ENCODE measurements at regions not wholly inside any gene's neighbourhood (a gene's known extent, or its start where the extent isn't known, plus 50 kb on each side); places are given as distances from the start of the nearest gene placed in this dataset.
"Not testable (repeated sequence)": the region's sequence is repeated elsewhere in the genome, so short reads cannot be mapped to it uniquely, and the experiment has no call there.

DNA sequence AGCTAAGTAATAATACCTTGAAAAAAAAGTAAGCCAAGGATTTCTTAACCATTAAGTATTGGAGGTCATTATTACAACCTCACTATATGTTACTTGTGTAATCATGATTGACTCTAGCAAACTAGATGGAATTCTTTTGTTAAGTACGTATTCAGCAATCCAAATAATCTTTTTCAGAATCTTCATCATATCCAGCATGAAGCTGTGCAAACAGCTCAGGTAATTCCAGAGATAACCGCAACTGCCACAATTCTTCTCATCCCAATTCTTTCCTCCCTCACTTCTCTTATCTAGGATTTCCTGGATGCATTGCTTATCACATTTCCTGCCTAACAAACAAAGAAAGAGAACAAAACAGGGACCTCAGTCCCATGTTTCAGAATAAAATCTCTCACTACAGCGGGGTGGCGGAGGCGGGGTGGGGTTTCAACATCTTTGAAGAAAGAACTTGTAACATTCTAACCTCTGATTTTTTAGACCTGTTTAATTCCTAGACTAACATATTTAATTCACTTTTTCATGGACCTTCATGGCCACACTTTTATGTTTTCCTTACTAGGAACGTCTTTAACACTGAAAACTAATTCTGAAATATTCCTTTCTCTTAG, 156.5 kb downstream of the POM121L12 start:
- Mint-ChIP-seq H3K36me3 (ENCODE audit: low read depth) (no peaks in the 10 kb centered on the region), H3K27ac (no peak overlapping the region), H3K27me3 (ENCODE audit: low read depth) (no peaks in the 10 kb centered on the region), H3K4me1 (ENCODE audit: low read depth) (no peaks in the 10 kb centered on the region), H3K9me3 (peaks cover 42% of the 10 kb centered on the region), H3K4me3 (no peak overlapping the region)
- DNase-seq (ENCODE audit: low spot score), result no peak

DNA sequence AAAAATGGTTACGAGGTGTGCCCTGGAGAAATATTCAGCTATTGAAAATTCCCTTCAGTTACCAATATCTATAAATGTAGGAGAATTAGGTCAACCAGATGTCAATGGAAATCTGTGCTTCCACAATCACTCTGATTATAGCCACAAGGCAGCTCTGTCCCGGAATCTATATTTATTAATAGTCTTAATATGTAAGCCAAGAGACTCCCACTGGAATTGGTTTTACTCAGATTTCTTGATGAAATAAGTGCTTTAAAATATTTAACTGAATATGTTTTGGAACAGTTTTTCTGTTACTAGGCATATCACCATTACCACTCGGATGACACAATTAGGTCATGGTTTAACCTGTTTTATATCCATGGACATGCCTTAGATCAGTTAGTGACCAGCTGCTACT, 169.6 kb downstream of the POM121L12 start:
- no peaks in the 10 kb centered on the region for H3K4me1 Mint-ChIP-seq (ENCODE audit: low read depth)
- H3K9me3 Mint-ChIP-seq, result peaks cover 39% of the 10 kb centered on the region
- H3K4me3 Mint-ChIP-seq, result no peak overlapping the region
- no peak overlapping the region for H3K27ac Mint-ChIP-seq
- no peak for DNase-seq (ENCODE audit: low spot score)
- H3K36me3 Mint-ChIP-seq (ENCODE audit: low read depth), result no peaks in the 10 kb centered on the region
- H3K27me3 Mint-ChIP-seq (ENCODE audit: low read depth), result no peaks in the 10 kb centered on the region

DNA sequence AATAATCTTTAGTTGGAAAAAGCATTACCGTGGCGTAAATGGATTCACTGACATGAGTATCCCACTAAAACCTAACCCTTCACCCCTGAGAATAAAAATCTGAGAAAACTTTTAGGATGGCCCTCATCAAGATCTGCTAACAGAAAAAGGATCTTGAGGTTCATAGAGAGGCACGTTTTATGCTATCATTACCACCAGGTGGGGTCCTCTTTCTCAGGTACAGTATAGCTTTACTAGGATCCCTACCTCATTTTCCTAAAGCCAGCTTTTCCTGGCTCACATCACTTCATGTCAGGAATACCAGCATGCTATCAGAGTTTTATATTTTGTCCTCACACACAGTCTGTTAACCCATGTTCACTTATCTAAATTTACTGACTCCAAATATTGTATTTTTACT, 173.7 kb downstream of the POM121L12 start:
- no peak for DNase-seq (ENCODE audit: low spot score)
- H3K27ac Mint-ChIP-seq, result no peak overlapping the region
- H3K4me1 Mint-ChIP-seq (ENCODE audit: low read depth), result no peaks in the 10 kb centered on the region
- peaks cover 42% of the 10 kb centered on the region for H3K9me3 Mint-ChIP-seq
- no peaks in the 10 kb centered on the region for H3K27me3 Mint-ChIP-seq (ENCODE audit: low read depth)
- no peak overlapping the region for H3K4me3 Mint-ChIP-seq
- H3K36me3 Mint-ChIP-seq (ENCODE audit: low read depth), result no peaks in the 10 kb centered on the region

DNA sequence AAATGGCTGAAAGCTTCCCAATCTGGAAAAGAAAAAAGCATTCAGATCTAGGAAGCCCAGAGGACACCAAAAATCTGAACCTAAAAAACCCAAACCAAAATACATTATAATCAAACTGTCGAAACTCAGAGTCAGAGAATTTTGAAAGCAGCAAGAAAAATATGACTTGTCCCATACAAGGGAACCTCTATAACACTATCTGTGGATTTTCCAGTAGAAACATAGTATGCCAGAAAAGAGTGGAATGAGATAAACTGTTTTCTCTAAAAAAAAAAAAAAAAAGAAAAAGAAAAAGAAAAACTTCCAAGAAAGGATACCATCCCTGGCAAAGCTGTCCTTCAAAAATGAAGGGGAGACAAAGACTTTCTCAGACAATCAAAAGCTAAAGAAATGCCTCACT, 179.0 kb downstream of the POM121L12 start:
- Mint-ChIP-seq H3K4me3 (no peak overlapping the region), H3K36me3 (ENCODE audit: low read depth) (no peaks in the 10 kb centered on the region), H3K9me3 (peaks cover 51% of the 10 kb centered on the region), H3K4me1 (ENCODE audit: low read depth) (no peaks in the 10 kb centered on the region), H3K27ac (no peak overlapping the region), H3K27me3 (ENCODE audit: low read depth) (no peaks in the 10 kb centered on the region)
- no peak for DNase-seq (ENCODE audit: low spot score)

DNA sequence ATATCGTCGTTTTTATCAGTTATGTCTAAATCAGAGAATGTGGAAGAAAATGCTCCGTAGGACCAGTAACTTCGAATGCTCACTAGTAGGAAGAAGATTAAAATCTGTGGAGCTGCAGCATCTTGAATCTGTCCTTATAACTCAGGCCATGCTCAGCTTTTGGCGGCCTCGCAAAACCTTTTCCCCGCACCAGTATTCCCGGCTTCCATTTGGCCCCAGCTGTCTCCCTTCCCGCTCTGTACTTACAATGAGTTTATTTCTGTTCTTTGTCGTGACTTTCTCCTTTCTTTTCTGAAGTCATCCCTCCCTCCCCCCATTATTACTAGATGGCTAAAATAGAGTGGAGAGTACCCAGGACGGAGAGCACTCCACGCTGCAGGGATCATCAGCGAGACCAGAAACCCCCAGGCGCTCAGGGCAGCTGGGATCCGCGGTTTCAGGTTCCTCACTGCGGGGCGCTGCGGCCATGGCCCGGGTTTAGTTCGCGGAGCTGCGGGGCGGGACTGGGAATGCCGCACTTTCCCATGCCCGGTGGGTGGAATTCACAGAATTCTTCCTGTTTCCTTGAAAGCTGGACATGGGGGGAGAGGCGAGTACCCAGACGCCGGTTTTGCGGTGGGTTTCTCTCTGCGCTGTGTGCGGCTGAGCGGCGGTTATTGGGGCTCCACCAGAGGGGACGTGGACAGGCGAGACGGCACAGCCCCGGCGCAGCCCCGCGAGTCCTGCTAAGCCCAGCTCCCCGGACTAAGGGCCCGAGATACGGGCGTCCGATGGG, 183.5 kb downstream of the POM121L12 start:
- H3K27ac Mint-ChIP-seq, result no peak overlapping the region
- peaks cover 43% of the 10 kb centered on the region for H3K9me3 Mint-ChIP-seq
- H3K27me3 Mint-ChIP-seq (ENCODE audit: low read depth), result no peaks in the 10 kb centered on the region
- no peaks in the 10 kb centered on the region for H3K4me1 Mint-ChIP-seq (ENCODE audit: low read depth)
- H3K36me3 Mint-ChIP-seq (ENCODE audit: low read depth), result no peaks in the 10 kb centered on the region
- DNase-seq (ENCODE audit: low spot score), result no peak
- no peak overlapping the region for H3K4me3 Mint-ChIP-seq

DNA sequence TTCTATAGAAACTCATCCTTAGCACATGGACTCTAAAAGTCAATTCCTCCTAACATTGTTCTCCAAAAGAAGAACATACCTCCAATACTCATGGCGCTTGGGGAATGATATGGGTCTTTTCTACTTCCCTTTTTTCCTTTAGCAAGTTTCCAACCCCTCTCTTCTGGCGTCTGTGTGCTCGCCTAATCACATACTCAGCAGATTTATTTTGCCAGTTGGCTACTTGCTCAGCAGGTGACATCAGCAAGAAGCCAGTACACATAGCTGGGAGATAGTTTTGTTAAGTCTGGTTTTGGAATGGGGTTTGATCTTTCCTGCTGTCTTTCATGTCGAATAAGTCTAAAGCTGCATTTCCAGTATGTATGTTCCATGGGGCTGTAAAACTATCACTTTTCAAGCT, 193.8 kb downstream of the POM121L12 start:
- Mint-ChIP-seq H3K4me3 (no peak overlapping the region), H3K9me3 (peaks cover 23% of the 10 kb centered on the region)

GRCh38 chr7:53237344-53237913, 202.0 kb downstream of the POM121L12 start:
- no peaks in the 10 kb centered on the region for H3K4me1 Mint-ChIP-seq (ENCODE audit: low read depth)
- no peaks in the 10 kb centered on the region for H3K36me3 Mint-ChIP-seq (ENCODE audit: low read depth)
- H3K4me3 Mint-ChIP-seq, result no peak overlapping the region
- H3K27me3 Mint-ChIP-seq (ENCODE audit: low read depth), result no peaks in the 10 kb centered on the region
- peaks cover 39% of the 10 kb centered on the region for H3K9me3 Mint-ChIP-seq
- DNase-seq (ENCODE audit: low spot score), result no peak
- no peak overlapping the region for H3K27ac Mint-ChIP-seq

More for the DNA sequence above, 193.8 kb downstream of the POM121L12 start:
- DNase-seq (ENCODE audit: low spot score), result no peak
- no peaks in the 10 kb centered on the region for H3K4me1 Mint-ChIP-seq (ENCODE audit: low read depth)
- no peaks in the 10 kb centered on the region for H3K36me3 Mint-ChIP-seq (ENCODE audit: low read depth)
- no peak overlapping the region for H3K27ac Mint-ChIP-seq
- H3K27me3 Mint-ChIP-seq (ENCODE audit: low read depth), result no peaks in the 10 kb centered on the region

DNA sequence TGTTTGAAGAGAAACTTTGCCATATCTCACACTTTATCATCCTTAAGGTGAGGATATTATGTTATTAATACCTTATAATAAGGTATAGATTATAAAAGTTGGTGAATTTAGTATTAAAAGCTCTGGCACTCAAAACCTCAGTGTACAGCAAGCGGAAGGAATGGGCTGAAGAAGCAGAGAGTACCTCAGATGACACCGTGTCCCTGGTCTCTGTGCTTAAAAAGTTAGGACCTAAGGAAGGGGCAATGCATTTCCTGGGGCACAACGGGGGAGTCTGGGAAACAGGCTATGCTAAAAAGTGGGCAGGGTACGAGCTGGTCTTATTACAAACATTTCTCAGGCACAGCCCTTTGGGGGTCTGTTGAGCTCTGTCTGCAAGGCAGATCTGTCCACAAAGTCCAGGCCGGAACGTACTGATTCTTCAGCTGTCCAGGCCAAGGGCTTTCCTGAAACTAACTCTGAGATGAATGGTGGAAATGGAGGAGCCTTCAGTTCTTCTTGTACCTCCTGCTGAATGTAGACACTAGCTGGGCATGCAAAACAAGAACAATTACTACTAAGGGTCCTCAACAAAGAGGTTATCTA, 202.7 kb downstream of the POM121L12 start:
- Mint-ChIP-seq H3K36me3 (ENCODE audit: low read depth) (no peaks in the 10 kb centered on the region), H3K4me3 (no peak overlapping the region), H3K27ac (no peak overlapping the region), H3K9me3 (peaks cover 37% of the 10 kb centered on the region), H3K4me1 (ENCODE audit: low read depth) (no peaks in the 10 kb centered on the region), H3K27me3 (ENCODE audit: low read depth) (no peaks in the 10 kb centered on the region)
- no peak for DNase-seq (ENCODE audit: low spot score)

DNA sequence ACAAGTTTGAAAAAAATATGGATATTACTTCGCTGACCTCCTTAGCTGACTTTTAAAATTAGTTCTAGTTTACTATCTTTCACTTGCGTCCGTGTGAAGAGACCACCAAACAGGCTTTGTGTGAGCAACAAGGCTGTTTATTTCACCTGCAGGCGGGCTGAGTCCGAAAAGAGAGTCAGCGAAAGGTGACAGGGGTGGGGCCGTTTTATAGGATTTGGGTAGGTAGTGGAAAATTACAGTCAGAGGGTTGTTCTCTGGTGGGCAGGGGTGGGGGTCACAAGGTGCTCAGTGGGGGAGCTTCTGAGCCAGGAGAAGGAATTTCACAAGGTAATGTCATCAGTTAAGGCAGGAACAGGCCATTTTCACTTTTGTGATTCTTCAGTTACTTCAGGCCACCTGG, 203.7 kb downstream of the POM121L12 start:
- not testable (repeated sequence) for H3K4me3 Mint-ChIP-seq; H3K36me3 Mint-ChIP-seq (ENCODE audit: low read depth); H3K27me3 Mint-ChIP-seq (ENCODE audit: low read depth); DNase-seq (ENCODE audit: low spot score); H3K4me1 Mint-ChIP-seq (ENCODE audit: low read depth); H3K27ac Mint-ChIP-seq
- H3K9me3 Mint-ChIP-seq, result peaks cover 38% of the 10 kb centered on the region

DNA sequence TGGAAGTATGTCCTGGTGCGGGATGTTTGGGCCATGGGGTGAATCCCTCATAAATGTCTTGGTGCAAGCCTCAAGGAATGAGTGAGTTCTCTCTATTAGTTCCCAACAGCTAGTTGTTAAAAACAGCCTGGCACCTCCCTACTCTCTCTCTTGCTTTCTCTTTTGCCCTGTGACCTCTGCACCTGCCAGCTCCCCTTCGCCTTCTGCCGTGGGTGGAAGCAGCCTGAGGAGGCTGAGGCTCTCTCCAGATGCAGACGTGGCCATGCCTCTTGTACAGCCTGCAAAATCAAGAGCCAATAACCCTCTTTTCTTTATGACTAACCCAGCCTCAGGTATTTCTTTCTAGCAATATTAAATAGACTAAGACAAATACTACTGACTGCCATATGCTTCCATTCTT, 210.3 kb downstream of the POM121L12 start:
- Mint-ChIP-seq H3K4me3 (no peak overlapping the region), H3K9me3 (peaks cover 47% of the 10 kb centered on the region)

DNA sequence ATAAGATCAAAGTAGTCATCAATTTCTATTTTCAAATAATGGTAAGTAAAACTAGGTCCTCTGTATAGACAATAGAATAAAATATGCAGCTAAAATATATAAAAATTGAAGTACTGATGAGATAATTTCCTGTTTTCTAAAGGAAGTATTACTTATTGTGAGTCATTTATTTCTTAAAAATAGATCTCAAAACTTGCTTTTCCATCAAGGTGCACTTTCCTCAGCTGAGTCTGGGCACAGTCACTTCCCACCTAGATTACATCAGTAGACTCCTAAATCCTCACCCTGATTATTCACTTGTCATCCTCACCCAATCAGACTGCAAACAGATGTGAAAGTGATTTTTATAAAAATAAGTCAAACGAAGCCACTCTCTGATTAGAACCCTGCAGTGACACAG, 211.5 kb downstream of the POM121L12 start:
- no peak for DNase-seq (ENCODE audit: low spot score)
- no peak overlapping the region for H3K27ac Mint-ChIP-seq
- no peak overlapping the region for H3K4me3 Mint-ChIP-seq
- no peaks in the 10 kb centered on the region for H3K36me3 Mint-ChIP-seq (ENCODE audit: low read depth)
- H3K4me1 Mint-ChIP-seq (ENCODE audit: low read depth), result no peaks in the 10 kb centered on the region
- H3K9me3 Mint-ChIP-seq, result peaks cover 39% of the 10 kb centered on the region
- H3K27me3 Mint-ChIP-seq (ENCODE audit: low read depth), result no peaks in the 10 kb centered on the region

More for the DNA sequence above, 210.3 kb downstream of the POM121L12 start:
- Mint-ChIP-seq H3K27ac (no peak overlapping the region), H3K36me3 (ENCODE audit: low read depth) (no peaks in the 10 kb centered on the region), H3K27me3 (ENCODE audit: low read depth) (no peaks in the 10 kb centered on the region), H3K4me1 (ENCODE audit: low read depth) (no peaks in the 10 kb centered on the region)
- DNase-seq (ENCODE audit: low spot score), result no peak

DNA sequence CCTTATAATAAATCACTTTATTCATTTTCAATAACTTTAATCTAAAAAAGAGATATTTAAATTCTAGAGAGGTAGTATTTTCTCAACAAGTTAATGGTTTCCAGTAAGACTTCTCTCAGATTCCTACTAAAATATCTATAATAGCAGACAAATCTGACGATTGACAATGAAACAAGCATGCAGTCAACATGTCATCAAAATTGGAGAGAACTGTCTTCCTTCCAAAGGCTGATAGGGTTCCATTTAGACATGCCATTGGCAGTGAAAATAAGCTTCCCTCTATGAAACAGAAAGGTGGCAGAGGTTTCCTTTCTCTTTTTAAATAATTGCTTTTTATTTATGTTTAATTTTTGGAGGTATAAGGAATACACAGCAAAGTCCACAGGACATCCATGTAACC, 217.1 kb downstream of the POM121L12 start:
- Mint-ChIP-seq H3K9me3 (peaks cover 42% of the 10 kb centered on the region), H3K4me3 (no peak overlapping the region), H3K36me3 (ENCODE audit: low read depth) (no peaks in the 10 kb centered on the region), H3K27ac (no peak overlapping the region), H3K4me1 (ENCODE audit: low read depth) (no peaks in the 10 kb centered on the region), H3K27me3 (ENCODE audit: low read depth) (no peaks in the 10 kb centered on the region)
- DNase-seq (ENCODE audit: low spot score), result no peak

DNA sequence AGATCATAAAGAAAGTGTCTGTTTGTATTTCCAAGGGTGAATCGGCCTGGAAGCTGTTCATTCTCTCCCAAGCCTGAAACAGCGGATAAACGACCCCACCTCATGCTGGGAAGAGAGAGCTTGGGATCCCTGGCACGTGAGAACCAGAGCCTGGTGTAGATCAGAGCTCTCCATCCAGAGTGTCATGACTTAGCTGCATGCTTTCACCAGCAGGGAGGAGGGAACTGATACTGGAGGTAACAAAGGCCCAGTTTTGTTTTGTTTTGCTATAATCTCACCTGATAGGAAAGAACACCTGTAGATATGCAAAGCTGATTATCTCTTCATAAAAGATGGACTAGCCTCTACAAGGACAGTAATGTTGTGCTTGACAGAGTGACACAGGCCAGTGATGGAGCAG, 236.6 kb downstream of the POM121L12 start:
- H3K4me1 Mint-ChIP-seq (ENCODE audit: low read depth), result no peaks in the 10 kb centered on the region
- peaks cover 52% of the 10 kb centered on the region for H3K9me3 Mint-ChIP-seq
- H3K4me3 Mint-ChIP-seq, result no peak overlapping the region
- H3K27me3 Mint-ChIP-seq (ENCODE audit: low read depth), result no peaks in the 10 kb centered on the region
- no peak overlapping the region for H3K27ac Mint-ChIP-seq
- H3K36me3 Mint-ChIP-seq (ENCODE audit: low read depth), result no peaks in the 10 kb centered on the region
- no peak for DNase-seq (ENCODE audit: low spot score)

GRCh38 chr7:53281312-53281711, 245.9 kb downstream of the POM121L12 start:
- H3K4me1 Mint-ChIP-seq (ENCODE audit: low read depth), result no peaks in the 10 kb centered on the region
- H3K36me3 Mint-ChIP-seq (ENCODE audit: low read depth), result no peaks in the 10 kb centered on the region
- no peaks in the 10 kb centered on the region for H3K27me3 Mint-ChIP-seq (ENCODE audit: low read depth)
- no peak overlapping the region for H3K27ac Mint-ChIP-seq
- H3K9me3 Mint-ChIP-seq, result peaks cover 50% of the 10 kb centered on the region
- no peak overlapping the region for H3K4me3 Mint-ChIP-seq
- DNase-seq (ENCODE audit: low spot score), result no peak

Measured in T-helper 2 cell treated with Interferon-gamma antibody and Interleukin-4, amounts not matched to agents 5 μg/mL and 100 μg/mL, for 36 hours (primary cell).